ENCODE measurements at regions not wholly inside any gene's neighbourhood (a gene's known extent, or its start where the extent isn't known, plus 50 kb on each side); places are given as distances from the start of the nearest gene placed in this dataset.

DNA sequence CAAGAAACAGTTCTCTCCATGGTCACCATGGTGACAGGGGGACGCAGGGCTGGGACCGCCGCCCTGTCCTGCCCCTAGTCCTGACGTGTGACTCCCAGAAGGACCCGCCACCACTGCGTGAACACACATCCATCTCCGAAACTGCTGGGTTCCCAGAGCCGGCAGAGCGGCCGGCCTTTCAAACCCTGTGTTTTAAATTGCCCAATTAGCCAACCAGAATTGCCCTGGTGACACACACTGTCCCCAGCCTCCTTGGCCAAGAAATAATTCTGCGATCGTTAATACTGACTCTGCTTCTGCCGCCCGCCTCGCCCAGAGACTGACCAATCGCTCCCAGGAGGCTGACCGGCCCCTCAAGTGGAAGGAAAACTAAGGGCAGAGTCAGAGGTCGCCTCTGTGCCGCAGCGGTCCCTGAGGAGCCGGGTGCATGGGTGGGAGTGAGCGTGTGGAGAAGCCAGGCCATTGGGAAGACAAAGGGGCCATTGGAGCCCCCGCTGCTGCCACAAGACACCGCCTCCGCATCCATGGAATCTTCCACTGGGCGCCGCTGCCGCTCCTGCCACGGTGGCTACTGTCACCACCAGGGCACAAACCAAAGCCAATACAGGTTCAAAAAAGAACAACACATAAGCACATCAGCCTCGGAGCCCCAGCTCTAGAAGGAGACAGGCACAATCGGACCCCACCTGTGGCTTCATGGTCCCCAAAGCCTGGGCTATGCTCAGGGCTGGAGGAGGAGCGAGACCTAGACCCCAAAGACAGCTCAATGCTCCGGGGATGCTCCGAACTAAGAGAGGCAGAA is 273.2 kb downstream of the NPHP4 start:
- Histone ChIP-seq H3K4me3 (no peak overlapping the region), H3K36me3 (ENCODE audit: low read depth) (no peaks in the 10 kb centered on the region), H3K4me1 (ENCODE audit: low read depth) (no peaks in the 10 kb centered on the region), H3K9me3 (no peaks in the 10 kb centered on the region)
- TF ChIP-seq, protein P1, sequence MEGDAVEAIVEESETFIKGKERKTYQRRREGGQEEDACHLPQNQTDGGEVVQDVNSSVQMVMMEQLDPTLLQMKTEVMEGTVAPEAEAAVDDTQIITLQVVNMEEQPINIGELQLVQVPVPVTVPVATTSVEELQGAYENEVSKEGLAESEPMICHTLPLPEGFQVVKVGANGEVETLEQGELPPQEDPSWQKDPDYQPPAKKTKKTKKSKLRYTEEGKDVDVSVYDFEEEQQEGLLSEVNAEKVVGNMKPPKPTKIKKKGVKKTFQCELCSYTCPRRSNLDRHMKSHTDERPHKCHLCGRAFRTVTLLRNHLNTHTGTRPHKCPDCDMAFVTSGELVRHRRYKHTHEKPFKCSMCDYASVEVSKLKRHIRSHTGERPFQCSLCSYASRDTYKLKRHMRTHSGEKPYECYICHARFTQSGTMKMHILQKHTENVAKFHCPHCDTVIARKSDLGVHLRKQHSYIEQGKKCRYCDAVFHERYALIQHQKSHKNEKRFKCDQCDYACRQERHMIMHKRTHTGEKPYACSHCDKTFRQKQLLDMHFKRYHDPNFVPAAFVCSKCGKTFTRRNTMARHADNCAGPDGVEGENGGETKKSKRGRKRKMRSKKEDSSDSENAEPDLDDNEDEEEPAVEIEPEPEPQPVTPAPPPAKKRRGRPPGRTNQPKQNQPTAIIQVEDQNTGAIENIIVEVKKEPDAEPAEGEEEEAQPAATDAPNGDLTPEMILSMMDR (IDR thresholded peaks at IDR 0.05), result no peak
- ATAC-seq (no peak), DNase-seq (no peak)
- intact Hi-C loops (cut with DNase I, micrococcal nuclease), result no loop called here

DNA sequence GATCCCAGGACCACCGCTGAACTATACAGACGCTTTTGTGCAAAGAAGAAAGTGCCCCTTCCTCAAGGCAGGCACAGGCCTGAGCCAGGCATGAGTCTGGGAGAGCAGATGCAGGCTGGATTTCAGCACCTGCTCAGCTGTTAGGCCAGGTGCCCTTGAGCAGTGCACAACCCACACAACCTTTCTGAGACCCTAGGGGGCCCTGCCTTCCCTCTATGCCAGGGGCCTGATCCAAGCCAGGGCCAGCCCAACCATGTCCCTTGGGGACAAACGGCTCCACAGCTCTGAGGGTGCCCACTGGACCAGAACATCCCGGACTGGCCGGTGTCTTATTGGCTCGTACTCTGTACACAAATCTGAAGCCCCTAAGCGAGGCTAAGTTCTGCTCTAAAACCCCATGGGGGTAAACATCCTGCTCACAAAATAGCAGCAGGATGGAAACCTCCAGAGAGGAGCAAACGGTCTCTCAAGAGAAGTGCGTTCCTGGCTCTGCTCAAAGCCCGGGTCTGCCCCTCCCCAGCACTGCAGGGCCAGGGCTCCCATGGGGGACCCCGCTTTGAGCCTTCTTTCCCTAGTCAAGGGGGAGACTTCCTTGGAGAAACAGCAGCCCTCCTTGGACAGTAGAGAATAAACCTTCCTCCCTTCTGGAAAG is 275.1 kb downstream of the NPHP4 start:
- intact Hi-C loops (cut with DNase I, micrococcal nuclease), result no loop called here
- Histone ChIP-seq H3K4me1 (ENCODE audit: low read depth) (no peaks in the 10 kb centered on the region), H3K4me3 (no peak overlapping the region), H3K9me3 (no peaks in the 10 kb centered on the region), H3K36me3 (ENCODE audit: low read depth) (no peaks in the 10 kb centered on the region)
- no peak for ATAC-seq
- DNase-seq, result no peak
- TF ChIP-seq, protein P1 (IDR thresholded peaks at IDR 0.05), result no peak

DNA sequence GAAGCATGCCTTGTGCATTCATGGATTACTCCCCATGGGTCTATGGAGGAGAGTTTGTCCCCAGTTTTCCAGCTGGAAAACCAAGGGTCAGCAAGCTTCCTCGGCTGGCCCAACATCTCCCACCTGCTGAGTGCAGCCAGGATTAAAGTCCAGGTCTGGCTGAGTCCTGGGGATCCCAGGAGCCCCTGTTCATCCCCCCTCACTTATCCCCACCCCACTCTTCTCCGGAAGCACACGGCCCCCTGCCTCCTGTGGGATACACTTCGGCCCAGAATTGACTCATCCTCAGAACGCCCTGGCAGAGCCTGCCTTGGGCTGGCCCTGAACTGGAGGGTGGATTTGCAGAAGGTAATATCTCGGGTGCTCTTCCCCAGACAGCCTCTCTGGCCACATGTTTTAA is 276.1 kb downstream of the NPHP4 start:
- no peak for DNase-seq
- Histone ChIP-seq H3K4me3 (no peak overlapping the region), H3K9me3 (no peaks in the 10 kb centered on the region), H3K36me3 (ENCODE audit: low read depth) (no peaks in the 10 kb centered on the region), H3K4me1 (ENCODE audit: low read depth) (no peaks in the 10 kb centered on the region)
- ATAC-seq, result no peak
- TF ChIP-seq, protein P1 (IDR thresholded peaks at IDR 0.05), result no peak
- intact Hi-C loops (cut with DNase I, micrococcal nuclease), result no loop called here

DNA sequence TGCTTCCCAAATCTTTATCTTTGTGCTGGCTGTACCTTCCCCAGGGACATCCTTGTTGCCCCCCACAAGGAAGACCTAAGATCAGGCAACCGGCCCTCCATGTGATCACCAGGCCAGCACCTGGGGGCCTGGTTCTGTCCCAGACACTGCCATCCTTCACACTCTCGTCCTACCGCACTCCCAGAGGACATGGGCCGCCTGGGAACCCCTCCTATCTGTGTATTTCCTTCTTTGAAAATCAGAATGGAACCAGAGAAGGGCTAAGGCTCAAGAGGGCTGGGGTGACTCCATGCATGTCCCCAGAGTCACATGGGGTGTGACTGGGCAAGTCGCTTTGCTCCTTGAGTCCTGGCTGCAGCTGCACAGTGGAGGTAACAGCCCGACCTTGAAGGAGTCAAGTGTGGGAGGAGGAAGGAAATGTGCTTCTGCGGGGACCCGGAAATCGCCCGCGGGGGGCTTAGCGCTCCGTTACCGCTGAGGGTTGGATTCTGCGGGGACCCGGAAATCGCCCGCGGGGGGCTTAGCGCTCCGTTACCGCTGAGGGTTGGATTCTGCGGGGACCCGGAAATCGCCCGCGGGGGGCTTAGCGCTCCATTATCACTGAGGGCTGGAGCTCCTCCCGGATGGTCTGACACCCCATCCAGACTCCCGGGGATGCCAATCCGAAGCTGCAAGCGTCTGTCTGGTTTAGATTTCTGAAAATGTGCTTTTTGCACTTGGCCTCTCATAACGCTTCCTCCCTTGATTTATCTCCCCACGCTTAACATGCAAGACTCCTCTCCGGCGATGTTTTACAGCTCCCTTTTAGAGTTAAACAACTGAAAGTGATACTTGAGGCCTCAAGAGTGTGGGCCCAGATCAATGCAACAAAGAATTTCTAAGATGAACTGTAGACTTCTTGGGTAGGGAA is 278.9 kb downstream of the NPHP4 start:
- H3K36me3 ChIP-seq (ENCODE audit: low read depth), result no peaks in the 10 kb centered on the region
- no peak overlapping the region for H3K4me3 ChIP-seq
- TF ChIP-seq, protein P1 (IDR thresholded peaks at IDR 0.05), result no peak
- H3K9me3 ChIP-seq, result no peaks in the 10 kb centered on the region
- ATAC-seq (no peak), DNase-seq (no peak)
- intact Hi-C loops (cut with DNase I, micrococcal nuclease), result no loop called here
- no peaks in the 10 kb centered on the region for H3K4me1 ChIP-seq (ENCODE audit: low read depth)

DNA sequence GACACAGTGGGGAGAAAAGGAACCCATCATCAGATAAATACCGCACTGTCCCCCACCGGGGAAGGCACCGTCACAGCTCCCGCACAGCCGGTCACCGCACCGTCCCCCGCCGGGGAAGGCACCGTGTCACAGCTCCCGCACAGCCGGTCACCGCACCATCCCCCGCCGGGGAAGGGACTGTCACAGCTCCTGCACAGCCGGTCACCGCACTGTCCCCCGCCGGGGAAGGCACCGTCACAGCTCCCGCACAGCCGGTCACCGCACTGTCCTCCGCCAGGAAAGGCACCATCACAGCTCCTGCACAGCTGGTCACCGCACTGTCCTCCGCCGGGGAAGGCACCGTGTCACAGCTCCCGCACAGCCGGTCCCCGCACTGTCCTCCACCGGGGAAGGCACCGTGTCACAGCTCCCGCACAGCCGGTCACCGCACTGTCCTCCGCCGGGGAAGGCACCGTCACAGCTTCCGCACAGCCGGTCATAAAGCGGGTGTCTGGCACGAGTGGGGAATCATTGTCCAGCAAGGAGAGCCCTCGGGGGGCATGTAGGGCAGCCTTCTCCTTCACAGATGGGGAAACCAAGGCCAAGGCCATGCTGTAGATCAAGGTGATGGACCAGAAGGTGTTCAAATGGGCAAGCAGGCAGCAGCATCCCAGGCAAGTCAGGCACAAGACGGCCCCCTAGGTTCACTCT is 280.1 kb downstream of the NPHP4 start:
- intact Hi-C loops (cut with DNase I, micrococcal nuclease), result no loop called here
- TF ChIP-seq, protein P1 (IDR thresholded peaks at IDR 0.05), result no peak
- H3K9me3 ChIP-seq, result no peaks in the 10 kb centered on the region
- H3K4me1 ChIP-seq (ENCODE audit: low read depth), result no peaks in the 10 kb centered on the region
- ATAC-seq (no peak), DNase-seq (no peak)
- H3K4me3 ChIP-seq, result no peak overlapping the region
- no peaks in the 10 kb centered on the region for H3K36me3 ChIP-seq (ENCODE audit: low read depth)

Data from mucosa of descending colon (tissue), 3 donors.